HepG2 (cell line): ENCODE measurements at regions not wholly inside any gene's neighbourhood (a gene's known extent, or its start where the extent isn't known, plus 50 kb on each side); places are given as distances from the start of the nearest gene placed in this dataset.

ENCODE experiments used
- CREB1 ChIP-seq, 2 experiments: fragments of 450-650 bp in 1 of 2; IDR thresholded peaks; 2 replicates each; pipeline ENCODE4 v1.6.1; 2016 to 2017; ENCODE audit warnings: control low read depth in 1 of 2, mild to moderate bottlenecking in 1 of 2, missing compliant biosample characterization in 1 of 2, missing genetic modification characterization in 1 of 2
- CREB3 ChIP-seq: sonication (generic); formaldehyde crosslinking; IDR thresholded peaks from 2 replicates; pipeline ENCODE4 v1.5.0; 2020; ENCODE audit warnings: missing genetic modification reagents
- CTCF ChIP-seq: sonication (generic); formaldehyde crosslinking; IDR thresholded peaks from 2 replicates; pipeline ENCODE4 v1.5.0; 2020; ENCODE audit warnings: mild to moderate bottlenecking, missing genetic modification reagents, moderate library complexity
- EP300 ChIP-seq, 3 experiments: sonication (generic) in 1 of 3; formaldehyde crosslinking in 1 of 3; IDR thresholded peaks; 2 replicates each; pipeline versions ENCODE4 v1.5.1 to v1.6.1; 2011 to 2020; ENCODE audit warnings: low read depth in 2 of 3, low read length in 2 of 3, borderline replicate concordance in 1 of 3, improper control_type of control experiment in 1 of 3, mild to moderate bottlenecking in 1 of 3, missing genetic modification reagents in 1 of 3, moderate library complexity in 1 of 3
- JDP2 ChIP-seq: sonication (generic); formaldehyde crosslinking; IDR thresholded peaks from 2 replicates; pipeline ENCODE4 v1.8.1; 2022; ENCODE audit warnings: missing genetic modification reagents, borderline replicate concordance
- KAT7 ChIP-seq: IDR thresholded peaks from 2 replicates; pipeline ENCODE4 v1.6.1; 2018; ENCODE audit warnings: borderline replicate concordance, missing compliant biosample characterization
- KDM5B ChIP-seq: sonication (generic); formaldehyde crosslinking; IDR thresholded peaks from 2 replicates; pipeline ENCODE4 v1.4.0; 2020; ENCODE audit warnings: missing genetic modification reagents, mild to moderate bottlenecking, borderline replicate concordance
- POLR2A ChIP-seq, 2 experiments: IDR thresholded peaks; 2 replicates each; pipeline ENCODE4 v1.6.1; 2011; ENCODE audit warnings: low read depth in 2 of 2, low read length in 2 of 2, mild to moderate bottlenecking in 1 of 2, moderate library complexity in 1 of 2; ENCODE audit not compliant: insufficient read depth in 1 of 2
- PRMT3 ChIP-seq: sonication (generic); formaldehyde crosslinking; IDR thresholded peaks from 2 replicates; pipeline ENCODE4 v1.8.1; 2022; ENCODE audit warnings: low read depth, mild to moderate bottlenecking, moderate library complexity, missing genetic modification reagents, borderline replicate concordance
- SMAD3 ChIP-seq: sonication (generic); formaldehyde crosslinking; IDR thresholded peaks from 2 replicates; pipeline ENCODE4 v1.4.0; 2020; ENCODE audit warnings: missing genetic modification reagents
- TCF7 ChIP-seq: sonication (generic); IDR thresholded peaks from 2 replicates; pipeline ENCODE4 v1.6.1; 2016; ENCODE audit warnings: antibody characterized with exemption, low read depth
- ZMYM2 ChIP-seq: sonication (generic); formaldehyde crosslinking; IDR thresholded peaks from 2 replicates; pipeline ENCODE4 v1.8.0; 2022; ENCODE audit warnings: mild to moderate bottlenecking, missing genetic modification reagents
- ZNF512 ChIP-seq: sonication (generic); formaldehyde crosslinking; IDR thresholded peaks from 2 replicates; pipeline ENCODE4 v1.4.0; 2020; ENCODE audit warnings: mild to moderate bottlenecking, missing genetic modification reagents
- ZSCAN25 ChIP-seq: sonication (generic); formaldehyde crosslinking; IDR thresholded peaks from 2 replicates; pipeline ENCODE4 v1.8.0; 2022; ENCODE audit warnings: mild to moderate bottlenecking, missing genetic modification reagents

- TF ChIP-seq KAT7 (CRISPR knock-in tag) (no peak), EP300 (IDR thresholded peaks at IDR 0.05; ENCODE audit: low read depth in 2 of 2, low read length in 2 of 2) (no peak), EP300 (CRISPR knock-in tag; IDR thresholded peaks at IDR 0.05; ENCODE audit: borderline replicate concordance) (no peak), TCF7 (no peak), ZNF512 (CRISPR knock-in tag) (no peak), SMAD3 (CRISPR knock-in tag) (no peak), CREB3 (no peak), POLR2A (IDR thresholded peaks at IDR 0.05; ENCODE audit: insufficient read depth in 1 of 2, low read depth in 2 of 2, low read length in 2 of 2) (no peak), CTCF (CRISPR knock-in tag) (no peak), CREB1 (IDR thresholded peaks at IDR 0.05) (no peak), CREB1 (CRISPR knock-in tag; IDR thresholded peaks at IDR 0.05) (no peak), ZMYM2 (CRISPR knock-in tag) (no peak), KDM5B (CRISPR knock-in tag) (no peak), ZSCAN25 (no peak), PRMT3 (CRISPR knock-in tag) (no peak), JDP2 (no peak)
Measured at GRCh38 chrX:152024710-152025109, 50.2 kb upstream of the GABRE start.
